Nephron progenitor cell (in vitro differentiated cells): ENCODE measurements at regions not wholly inside any gene's neighbourhood (a gene's known extent, or its start where the extent isn't known, plus 50 kb on each side); places are given as distances from the start of the nearest gene placed in this dataset.
A peak's percentile ranks its signal among the peaks of the same experiment; 100 is the strongest.

Source experiments
- DNase-seq: peaks from one replicate; pipeline ENCODE4 v3.0.0; 2021
- H3K27ac Mint-ChIP-seq: 2 replicates; pipeline ENCODE4 v1.8.0; 2021; ENCODE audit warnings: mild to moderate bottlenecking, moderate library complexity, mixed read lengths
- H3K27me3 Mint-ChIP-seq: 2 replicates; pipeline ENCODE4 v1.8.0; 2021; ENCODE audit warnings: mild to moderate bottlenecking, low read depth, mixed read lengths; ENCODE audit not compliant: poor library complexity
- H3K36me3 Mint-ChIP-seq: 2 replicates; pipeline ENCODE4 v1.8.0; 2021; ENCODE audit warnings: low read depth, mixed read lengths
- H3K4me1 Mint-ChIP-seq: 2 replicates; pipeline ENCODE4 v1.8.0; 2021; ENCODE audit warnings: mixed read lengths
- H3K4me3 Mint-ChIP-seq: 2 replicates; pipeline ENCODE4 v1.8.0; 2021; ENCODE audit warnings: mild to moderate bottlenecking, moderate library complexity, mixed read lengths
- H3K9me3 Mint-ChIP-seq: 2 replicates; pipeline ENCODE4 v1.8.0; 2021; ENCODE audit warnings: mild to moderate bottlenecking, moderate library complexity, mixed read lengths
- TF ChIP-seq, protein P1 (sequence below): fragments of 200-600 bp; sonication (generic); IDR thresholded peaks from 2 replicates; pipeline ENCODE4 v1.5.0; 2021; ENCODE audit warnings: antibody characterized with exemption

DNA sequence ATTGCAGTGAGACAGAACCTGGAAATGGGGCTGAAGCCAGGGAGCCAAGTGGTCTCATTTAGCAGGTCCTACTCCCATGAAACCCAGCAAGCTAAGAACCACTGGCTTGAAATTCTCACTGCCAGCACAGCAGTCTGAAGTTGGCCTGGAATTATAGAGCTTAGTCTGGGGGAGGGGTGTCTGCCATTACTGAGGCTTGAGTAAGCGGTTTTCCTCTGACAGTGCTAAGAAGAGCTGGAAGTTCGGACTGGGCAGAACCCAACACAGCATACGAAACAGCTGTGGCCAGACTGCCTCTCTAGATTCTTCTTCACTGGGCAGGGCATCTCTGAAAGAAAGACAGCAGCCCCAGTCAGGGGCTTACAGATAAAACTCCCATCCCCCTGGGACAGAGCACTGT is 305.7 kb upstream of the SETBP1 start:
- H3K27me3 Mint-ChIP-seq: peaks cover 5% of the 10 kb centered on the region
- H3K27ac Mint-ChIP-seq: no peak overlapping the region
- DNase-seq: no peak
- peaks cover 45% of the 10 kb centered on the region for H3K9me3 Mint-ChIP-seq
- TF ChIP-seq, protein P1, sequence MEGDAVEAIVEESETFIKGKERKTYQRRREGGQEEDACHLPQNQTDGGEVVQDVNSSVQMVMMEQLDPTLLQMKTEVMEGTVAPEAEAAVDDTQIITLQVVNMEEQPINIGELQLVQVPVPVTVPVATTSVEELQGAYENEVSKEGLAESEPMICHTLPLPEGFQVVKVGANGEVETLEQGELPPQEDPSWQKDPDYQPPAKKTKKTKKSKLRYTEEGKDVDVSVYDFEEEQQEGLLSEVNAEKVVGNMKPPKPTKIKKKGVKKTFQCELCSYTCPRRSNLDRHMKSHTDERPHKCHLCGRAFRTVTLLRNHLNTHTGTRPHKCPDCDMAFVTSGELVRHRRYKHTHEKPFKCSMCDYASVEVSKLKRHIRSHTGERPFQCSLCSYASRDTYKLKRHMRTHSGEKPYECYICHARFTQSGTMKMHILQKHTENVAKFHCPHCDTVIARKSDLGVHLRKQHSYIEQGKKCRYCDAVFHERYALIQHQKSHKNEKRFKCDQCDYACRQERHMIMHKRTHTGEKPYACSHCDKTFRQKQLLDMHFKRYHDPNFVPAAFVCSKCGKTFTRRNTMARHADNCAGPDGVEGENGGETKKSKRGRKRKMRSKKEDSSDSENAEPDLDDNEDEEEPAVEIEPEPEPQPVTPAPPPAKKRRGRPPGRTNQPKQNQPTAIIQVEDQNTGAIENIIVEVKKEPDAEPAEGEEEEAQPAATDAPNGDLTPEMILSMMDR: no peak
- H3K36me3 Mint-ChIP-seq: peaks cover 8% of the 10 kb centered on the region
- no peak overlapping the region for H3K4me3 Mint-ChIP-seq
- H3K4me1 Mint-ChIP-seq: no peaks in the 10 kb centered on the region

DNA sequence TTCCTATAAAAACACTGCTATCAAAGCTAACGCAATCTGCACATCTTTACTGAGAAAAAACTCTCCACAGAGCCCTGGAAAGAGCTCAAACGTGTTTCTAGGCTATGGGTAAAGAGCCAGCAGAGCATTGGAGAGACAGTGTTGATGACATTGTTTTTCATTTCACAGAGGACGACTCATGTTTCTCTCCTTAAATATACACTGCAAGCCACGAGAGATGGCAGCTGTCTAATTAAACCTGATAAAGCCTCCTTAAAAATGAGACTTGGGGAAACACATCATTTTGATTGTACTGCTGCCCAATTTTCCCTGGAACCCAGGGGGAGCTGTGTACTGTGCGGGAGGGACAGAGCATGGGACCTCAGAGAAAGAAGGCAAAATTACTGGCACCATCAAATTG is 294.3 kb upstream of the SETBP1 start:
- Mint-ChIP-seq H3K4me1 (peaks cover 5% of the 10 kb centered on the region), H3K36me3 (no peaks in the 10 kb centered on the region), H3K4me3 (no peak overlapping the region), H3K27ac (no peak overlapping the region), H3K27me3 (peaks cover 5% of the 10 kb centered on the region), H3K9me3 (no peaks in the 10 kb centered on the region)
- TF ChIP-seq, protein P1: no peak
- no peak for DNase-seq

DNA sequence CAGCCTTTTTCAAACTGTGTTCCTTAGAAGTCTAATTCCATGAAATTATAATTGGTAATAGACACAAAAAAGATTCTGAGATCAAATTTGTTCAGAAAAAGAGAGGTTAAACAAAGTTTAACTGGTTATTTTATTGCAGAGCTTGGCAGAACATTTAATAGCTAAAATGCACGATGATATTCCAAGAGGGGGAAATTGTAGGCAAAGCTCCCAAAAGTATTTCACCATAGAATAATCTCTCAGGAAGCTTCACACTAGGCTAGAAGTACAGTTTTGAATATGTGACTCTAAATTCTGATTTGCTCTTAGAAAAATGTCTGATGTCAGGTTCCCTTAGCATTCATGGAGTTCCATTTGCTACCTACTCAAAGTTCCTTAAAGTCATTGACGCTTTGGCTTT is 292.4 kb upstream of the SETBP1 start:
- H3K4me3 Mint-ChIP-seq: no peak overlapping the region
- no peak overlapping the region for H3K27ac Mint-ChIP-seq
- TF ChIP-seq, protein P1: no peak
- H3K9me3 Mint-ChIP-seq: no peaks in the 10 kb centered on the region
- no peaks in the 10 kb centered on the region for H3K4me1 Mint-ChIP-seq
- DNase-seq: no peak
- H3K36me3 Mint-ChIP-seq: no peaks in the 10 kb centered on the region
- peaks cover 5% of the 10 kb centered on the region for H3K27me3 Mint-ChIP-seq

DNA sequence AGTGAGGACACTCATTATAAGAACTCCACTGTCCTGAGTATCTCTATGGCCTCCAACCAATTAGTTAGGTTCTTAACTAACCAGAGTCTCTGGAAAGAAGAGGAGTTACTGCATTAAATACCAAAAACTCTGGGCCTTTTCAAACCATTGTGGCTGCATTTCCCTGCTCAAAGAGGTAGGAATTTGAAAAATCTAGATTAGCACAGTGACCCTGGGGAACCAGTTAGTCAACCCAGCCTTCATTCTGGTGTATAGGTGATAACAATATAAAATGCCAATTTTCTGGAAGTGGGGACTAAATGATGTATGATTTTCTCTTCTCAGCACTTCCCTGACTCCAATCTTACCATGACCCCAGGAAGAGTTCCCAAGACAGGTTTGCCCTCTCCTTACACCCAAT is 287.8 kb upstream of the SETBP1 start:
- Mint-ChIP-seq H3K27me3 (no peaks in the 10 kb centered on the region), H3K4me1 (no peaks in the 10 kb centered on the region), H3K27ac (no peak overlapping the region), H3K36me3 (no peaks in the 10 kb centered on the region), H3K4me3 (no peak overlapping the region), H3K9me3 (no peaks in the 10 kb centered on the region)
- DNase-seq: no peak
- TF ChIP-seq, protein P1: no peak

DNA sequence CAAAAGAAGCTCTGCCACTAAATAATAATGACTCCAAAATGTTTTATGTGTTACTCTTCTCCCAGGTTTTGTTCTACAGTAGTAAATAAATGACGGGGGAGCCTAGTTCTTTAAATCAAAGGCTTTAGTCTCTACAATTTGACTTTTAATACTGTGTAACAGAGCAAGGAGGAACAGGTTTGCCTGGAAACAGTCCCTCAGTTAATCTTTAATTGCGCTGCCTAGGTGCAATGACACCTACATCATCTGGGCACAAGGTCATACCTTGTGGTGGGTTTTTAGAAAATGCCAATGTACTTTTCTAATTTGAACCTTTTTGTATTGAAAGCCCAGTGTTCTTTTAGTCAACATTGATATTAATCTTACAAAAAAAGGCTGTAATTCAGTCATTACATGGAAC is 287.3 kb upstream of the SETBP1 start:
- Mint-ChIP-seq H3K27me3 (no peaks in the 10 kb centered on the region), H3K36me3 (no peaks in the 10 kb centered on the region), H3K27ac (no peak overlapping the region), H3K9me3 (no peaks in the 10 kb centered on the region), H3K4me1 (no peaks in the 10 kb centered on the region), H3K4me3 (no peak overlapping the region)
- TF ChIP-seq, protein P1: no peak
- DNase-seq: no peak

DNA sequence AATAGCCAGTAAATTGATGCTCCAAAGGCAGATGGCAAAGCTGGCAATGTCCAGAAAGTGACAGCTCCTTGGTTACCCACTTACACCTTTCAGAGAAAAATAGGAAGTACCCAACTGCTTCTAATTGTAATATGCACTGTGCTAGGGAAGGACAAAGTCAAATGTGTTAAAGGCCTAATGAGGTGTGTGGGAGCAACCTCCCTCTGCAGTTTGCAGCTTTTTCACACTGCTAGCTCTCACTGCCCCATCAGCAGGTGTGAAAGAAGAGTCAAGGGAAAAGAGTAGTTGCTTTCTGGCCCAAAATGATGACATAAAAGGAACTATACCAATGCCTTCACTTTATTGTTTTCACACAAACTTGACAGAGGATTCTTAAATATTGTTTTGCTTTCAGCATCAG is 284.1 kb upstream of the SETBP1 start:
- Mint-ChIP-seq H3K27ac (peak overlapping the region; percentile 58), H3K4me3 (no peak overlapping the region), H3K27me3 (no peaks in the 10 kb centered on the region), H3K36me3 (no peaks in the 10 kb centered on the region), H3K9me3 (no peaks in the 10 kb centered on the region), H3K4me1 (no peaks in the 10 kb centered on the region)
- no peak for DNase-seq
- TF ChIP-seq, protein P1: no peak
